GM13976 (cell line): ENCODE measurements at regions not wholly inside any gene's neighbourhood (a gene's known extent, or its start where the extent isn't known, plus 50 kb on each side); places are given as distances from the start of the nearest gene placed in this dataset.

Source experiments
- DNase-seq: peaks from one replicate; pipeline ENCODE4 v3.0.0; 2012; ENCODE audit warnings: low spot score
- in situ Hi-C: fragments of 300-500 bp; cut with MboI; formaldehyde crosslinking; loops from one replicate; pipeline ENCODE4 v1.12.0; 2022; ENCODE audit warnings: low sequenced_read_pairs, mixed read lengths, inconsistent platforms; ENCODE audit not compliant: unreplicated experiment
- TF ChIP-seq, protein P1 (sequence below): IDR thresholded peaks from 2 replicates; pipeline ENCODE4 v1.5.1; 2012; ENCODE audit warnings: borderline replicate concordance, mild to moderate bottlenecking; ENCODE audit not compliant: insufficient read depth; ENCODE audit errors: extremely low read depth, missing control alignments, control extremely low read depth

DNA sequence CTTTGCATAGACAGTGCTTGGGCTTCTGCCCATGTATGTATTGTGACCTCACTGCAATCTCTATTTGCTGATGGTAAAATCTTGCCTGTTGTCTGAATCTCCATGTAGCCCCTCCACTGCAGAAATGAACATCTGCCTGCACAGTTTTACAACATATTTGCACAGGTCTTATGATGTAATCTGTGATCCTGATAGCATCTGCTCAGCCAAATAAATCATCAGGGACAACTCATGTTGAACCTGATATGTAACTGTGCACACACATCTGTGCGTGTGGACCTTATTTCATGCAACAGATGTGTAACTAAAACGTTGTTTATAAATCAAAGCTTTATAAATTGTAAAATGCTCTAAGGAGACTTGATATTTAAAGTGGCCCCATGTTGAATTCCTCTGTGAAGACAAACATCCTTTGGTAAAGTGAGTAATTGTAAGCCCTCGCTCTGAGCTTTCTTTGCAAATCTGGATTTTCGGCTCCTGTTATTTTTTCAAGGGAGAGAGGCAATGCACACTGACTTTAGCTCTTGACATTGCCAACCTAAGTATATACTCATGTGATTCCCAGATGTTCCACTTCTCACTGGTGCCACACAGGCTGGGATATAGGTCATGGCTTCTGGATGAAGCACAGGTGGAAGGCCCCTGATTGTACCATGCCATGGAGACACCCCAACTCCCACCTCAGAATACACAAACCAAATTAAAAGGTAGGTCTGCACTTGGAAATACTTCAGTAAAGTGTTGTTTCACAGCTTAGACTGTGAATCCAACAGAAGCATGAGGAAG, 371.3 kb downstream of the GRIN2B start:
- in situ Hi-C loops = no loop called here
- no peak for DNase-seq

GRCh38 chr12:13606290-13606689, 375.1 kb downstream of the GRIN2B start:
- TF ChIP-seq, protein P1, sequence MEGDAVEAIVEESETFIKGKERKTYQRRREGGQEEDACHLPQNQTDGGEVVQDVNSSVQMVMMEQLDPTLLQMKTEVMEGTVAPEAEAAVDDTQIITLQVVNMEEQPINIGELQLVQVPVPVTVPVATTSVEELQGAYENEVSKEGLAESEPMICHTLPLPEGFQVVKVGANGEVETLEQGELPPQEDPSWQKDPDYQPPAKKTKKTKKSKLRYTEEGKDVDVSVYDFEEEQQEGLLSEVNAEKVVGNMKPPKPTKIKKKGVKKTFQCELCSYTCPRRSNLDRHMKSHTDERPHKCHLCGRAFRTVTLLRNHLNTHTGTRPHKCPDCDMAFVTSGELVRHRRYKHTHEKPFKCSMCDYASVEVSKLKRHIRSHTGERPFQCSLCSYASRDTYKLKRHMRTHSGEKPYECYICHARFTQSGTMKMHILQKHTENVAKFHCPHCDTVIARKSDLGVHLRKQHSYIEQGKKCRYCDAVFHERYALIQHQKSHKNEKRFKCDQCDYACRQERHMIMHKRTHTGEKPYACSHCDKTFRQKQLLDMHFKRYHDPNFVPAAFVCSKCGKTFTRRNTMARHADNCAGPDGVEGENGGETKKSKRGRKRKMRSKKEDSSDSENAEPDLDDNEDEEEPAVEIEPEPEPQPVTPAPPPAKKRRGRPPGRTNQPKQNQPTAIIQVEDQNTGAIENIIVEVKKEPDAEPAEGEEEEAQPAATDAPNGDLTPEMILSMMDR = no peak
- in situ Hi-C loops = no loop called here
- DNase-seq = no peak

More for the DNA sequence above, 371.3 kb downstream of the GRIN2B start:
- TF ChIP-seq, protein P1 = no peak

- DNase-seq = no peak
- in situ Hi-C loops = no loop called here
- TF ChIP-seq, protein P1 = no peak
Measured at GRCh38 chr12:13603953-13604352, 377.4 kb downstream of the GRIN2B start.

DNA sequence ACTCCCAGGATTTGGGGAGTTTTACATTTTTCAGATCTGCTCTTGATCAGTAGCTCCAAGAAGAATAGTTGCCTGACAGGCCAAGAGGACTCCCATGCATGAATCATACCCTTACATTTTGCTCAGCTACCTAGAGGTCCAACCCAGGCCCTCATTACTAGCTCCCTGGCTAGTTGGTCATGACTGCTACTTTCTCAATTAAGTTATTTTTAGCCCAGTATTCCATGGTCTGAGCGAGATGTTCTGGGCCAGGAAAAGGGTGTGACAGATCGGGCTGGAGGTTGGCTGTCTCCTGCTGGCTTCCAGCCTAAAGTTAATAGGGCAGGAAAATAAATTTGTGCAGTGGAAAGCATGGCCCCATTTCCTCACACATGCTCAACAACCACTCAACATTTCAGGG, 379.2 kb downstream of the GRIN2B start:
- TF ChIP-seq, protein P1 = no peak
- no peak for DNase-seq
- in situ Hi-C loops = no loop called here

DNA sequence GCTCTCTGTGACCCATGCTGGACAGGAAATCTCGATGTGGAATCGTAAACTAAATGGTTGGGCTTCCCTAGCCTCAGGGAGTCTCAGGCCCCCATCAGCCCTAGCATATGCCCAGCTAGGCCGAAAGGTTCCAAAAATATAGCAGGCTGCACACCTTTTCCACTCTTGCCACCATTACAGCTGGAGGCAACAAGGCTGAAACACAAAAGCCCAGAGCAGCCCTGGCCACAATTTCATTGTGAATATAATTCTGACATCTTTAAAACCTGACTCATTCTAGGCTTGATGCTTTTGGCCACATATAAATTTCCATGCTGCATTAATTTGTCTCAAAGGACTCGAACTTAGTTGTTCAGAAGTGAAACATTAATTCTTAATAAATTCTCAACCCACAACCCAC, 382.2 kb downstream of the GRIN2B start:
- no peak for DNase-seq
- TF ChIP-seq, protein P1 = no peak
- in situ Hi-C loops = no loop called here

- TF ChIP-seq, protein P1 = no peak
- in situ Hi-C loops = no loop called here
- DNase-seq = no peak
Measured at GRCh38 chr12:13597837-13598236, 383.6 kb downstream of the GRIN2B start.
